ENCODE measurements at regions not wholly inside any gene's neighbourhood (a gene's known extent, or its start where the extent isn't known, plus 50 kb on each side); places are given as distances from the start of the nearest gene placed in this dataset.

GRCh38 chr4:126725906-126726305 lies 906.9 kb upstream of the INTU start:
- no peak for TF ChIP-seq HNF4G (IDR thresholded peaks at IDR 0.05)
- TF ChIP-seq YY1 (IDR thresholded peaks at IDR 0.05) = no peak
- TF ChIP-seq, protein P1, sequence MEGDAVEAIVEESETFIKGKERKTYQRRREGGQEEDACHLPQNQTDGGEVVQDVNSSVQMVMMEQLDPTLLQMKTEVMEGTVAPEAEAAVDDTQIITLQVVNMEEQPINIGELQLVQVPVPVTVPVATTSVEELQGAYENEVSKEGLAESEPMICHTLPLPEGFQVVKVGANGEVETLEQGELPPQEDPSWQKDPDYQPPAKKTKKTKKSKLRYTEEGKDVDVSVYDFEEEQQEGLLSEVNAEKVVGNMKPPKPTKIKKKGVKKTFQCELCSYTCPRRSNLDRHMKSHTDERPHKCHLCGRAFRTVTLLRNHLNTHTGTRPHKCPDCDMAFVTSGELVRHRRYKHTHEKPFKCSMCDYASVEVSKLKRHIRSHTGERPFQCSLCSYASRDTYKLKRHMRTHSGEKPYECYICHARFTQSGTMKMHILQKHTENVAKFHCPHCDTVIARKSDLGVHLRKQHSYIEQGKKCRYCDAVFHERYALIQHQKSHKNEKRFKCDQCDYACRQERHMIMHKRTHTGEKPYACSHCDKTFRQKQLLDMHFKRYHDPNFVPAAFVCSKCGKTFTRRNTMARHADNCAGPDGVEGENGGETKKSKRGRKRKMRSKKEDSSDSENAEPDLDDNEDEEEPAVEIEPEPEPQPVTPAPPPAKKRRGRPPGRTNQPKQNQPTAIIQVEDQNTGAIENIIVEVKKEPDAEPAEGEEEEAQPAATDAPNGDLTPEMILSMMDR (IDR thresholded peaks at IDR 0.05; ENCODE audit: low read depth, low read length, missing input control) = no peak
- no peak for TF ChIP-seq FOXA1 (IDR thresholded peaks at IDR 0.05)
